Endothelial cell of umbilical vein (primary cell): ENCODE measurements at regions not wholly inside any gene's neighbourhood (a gene's known extent, or its start where the extent isn't known, plus 50 kb on each side); places are given as distances from the start of the nearest gene placed in this dataset.

Source experiments
- BruUV-seq: library from RNA; stranded (reverse); fragments of 400-500 nt; replicated peaks from 2 replicates; lab custom pipeline; 2021; lab: Mats Ljungman, UMichigan
- CTCF ChIA-PET: fragments of 300-600, 350-600 bp; sonication (Branson Sonifier 250); formaldehyde crosslinking; loops from one replicate; lab custom pipeline; 2021; ENCODE audit warnings: antibody characterized with exemption, inconsistent platforms; lab: Charles Lee
- POLR2A ChIA-PET: fragments of 300-600, 350-600 bp; sonication (Branson Sonifier 250); formaldehyde crosslinking; loops from one replicate; lab custom pipeline; 2021; ENCODE audit warnings: antibody characterized with exemption, inconsistent platforms; lab: Charles Lee
- DNase-seq: peaks from one replicate; pipeline ENCODE4 v3.0.0-alpha.2; 2011; ENCODE audit warnings: low read depth, low spot score
- FAIRE-seq: peaks from 2 replicates; lab custom pipeline; 2011; peaks lifted over from hg19 to GRCh38; lab: Jason Lieb, UNC
- H2AFZ ChIP-seq: 2 replicates; pipeline ENCODE4 v1.6.0; 2012; ENCODE audit warnings: low read depth, low read length, control low read depth, inconsistent platforms
- H3K27ac ChIP-seq: 2 replicates; pipeline ENCODE4 v1.5.1; 2011; ENCODE audit warnings: low read depth, mild to moderate bottlenecking, control low read depth, low read length, moderate library complexity; ENCODE audit not compliant: insufficient read depth
- H3K27me3 ChIP-seq, 2 experiments: 2 replicates each; pipeline versions ENCODE4 v1.6.0 to v1.6.1; 2011; ENCODE audit warnings: low read length in 2 of 2, mixed read lengths in 1 of 2; ENCODE audit not compliant: control insufficient read depth in 2 of 2, insufficient read depth in 2 of 2
- H3K36me3 ChIP-seq, 2 experiments: 2 replicates in 1 of 2; 3 replicates in 1 of 2; pipeline ENCODE4 v1.5.1; 2011; ENCODE audit warnings: low read length in 2 of 2, mild to moderate bottlenecking in 1 of 2, moderate library complexity in 1 of 2; ENCODE audit not compliant: control insufficient read depth in 2 of 2, insufficient read depth in 2 of 2; ENCODE audit errors: extremely low read depth in 1 of 2
- H3K4me1 ChIP-seq: 3 replicates; pipeline ENCODE4 v1.5.1; 2011; ENCODE audit warnings: mild to moderate bottlenecking, low read length; ENCODE audit not compliant: control insufficient read depth, insufficient read depth; ENCODE audit errors: extremely low read depth
- H3K4me2 ChIP-seq: 2 replicates; pipeline ENCODE4 v1.6.1; 2011; ENCODE audit warnings: low read length, control low read depth, mixed read lengths; ENCODE audit not compliant: insufficient read depth
- H3K4me3 ChIP-seq, 3 experiments: fragments of 200-600 bp in 1 of 3; sonication (generic), shearing (Covaris generic) in 1 of 3; replicated peaks in 1 of 3; 2 replicates each; pipeline ENCODE4 v1.5.1; 2011 to 2016; ENCODE audit warnings: control low read depth in 3 of 3, low read length in 3 of 3, mild to moderate bottlenecking in 2 of 3, inconsistent platforms in 1 of 3, low read depth in 1 of 3, moderate library complexity in 1 of 3; ENCODE audit not compliant: insufficient read depth in 1 of 3
- H3K79me2 ChIP-seq: 2 replicates; pipeline ENCODE4 v1.6.0; 2012; ENCODE audit warnings: low read length, inconsistent platforms; ENCODE audit not compliant: control insufficient read depth, insufficient read depth
- H3K9ac ChIP-seq: replicated peaks from 2 replicates; pipeline ENCODE3; 2011; ENCODE audit warnings: low read length, control low read depth; ENCODE audit not compliant: insufficient read depth; ENCODE audit errors: extremely low read depth
- H3K9me1 ChIP-seq: replicated peaks from 3 replicates; pipeline ENCODE4 v1.6.0; 2011; ENCODE audit warnings: mild to moderate bottlenecking, low read length; ENCODE audit not compliant: control insufficient read depth, insufficient read depth; ENCODE audit errors: extremely low read depth
- H3K9me3 ChIP-seq: replicated peaks from 2 replicates; pipeline ENCODE4 v1.5.1; 2012; ENCODE audit warnings: low read length, inconsistent platforms; ENCODE audit not compliant: control insufficient read depth, insufficient read depth
- H4K20me1 ChIP-seq: replicated peaks from 2 replicates; pipeline ENCODE3; 2011; ENCODE audit warnings: mild to moderate bottlenecking, low read length; ENCODE audit not compliant: control insufficient read depth, insufficient read depth; ENCODE audit errors: extremely low read depth
- CTCF ChIP-seq, 2 donors: IDR thresholded peaks; 1 replicate in 1 of 2; 2 replicates in 1 of 2; pipeline ENCODE4 v1.5.1; 2011; ENCODE audit warnings: low read length in 2 of 2, mild to moderate bottlenecking in 2 of 2, moderate library complexity in 2 of 2, control low read depth in 1 of 2, inconsistent platforms in 1 of 2, low read depth in 1 of 2; ENCODE audit not compliant: insufficient read depth in 1 of 2; ENCODE audit errors: extremely low read depth in 1 of 2
- EZH2 ChIP-seq: IDR thresholded peaks from 2 replicates; pipeline ENCODE4 v1.6.1; 2012; ENCODE audit warnings: borderline replicate concordance, low read depth, mild to moderate bottlenecking, moderate library complexity, low read length, inconsistent platforms; ENCODE audit not compliant: severe bottlenecking
- FOS ChIP-seq: IDR thresholded peaks from 2 replicates; pipeline ENCODE4 v1.6.1; 2011; ENCODE audit warnings: mild to moderate bottlenecking, low read length, moderate library complexity, borderline replicate concordance; ENCODE audit not compliant: insufficient read depth
- GATA2 ChIP-seq: IDR thresholded peaks from 2 replicates; pipeline ENCODE4 v1.7.0; 2011; ENCODE audit warnings: low read depth, mild to moderate bottlenecking, moderate library complexity, mixed read lengths, low read length; ENCODE audit not compliant: insufficient read length, insufficient read depth
- JUN ChIP-seq: IDR thresholded peaks from 2 replicates; pipeline ENCODE4 v1.6.1; 2011; ENCODE audit warnings: borderline replicate concordance, low read depth; ENCODE audit not compliant: insufficient read length, insufficient read depth
- MYC ChIP-seq: IDR thresholded peaks from one replicate; pipeline ENCODE4 v1.6.1; 2011; ENCODE audit warnings: mild to moderate bottlenecking, low read depth, low read length
- POLR2A ChIP-seq: IDR thresholded peaks from 2 replicates; pipeline ENCODE4 v1.6.1; 2012; ENCODE audit warnings: low read depth, mild to moderate bottlenecking, control low read depth, low read length
- POLR2AphosphoS5 ChIP-seq: IDR thresholded peaks from 2 replicates; pipeline ENCODE4 v1.6.1; 2012; ENCODE audit warnings: low read depth, mild to moderate bottlenecking, control low read depth, low read length, moderate library complexity; ENCODE audit not compliant: insufficient read depth
- dilution Hi-C: fragments of 300-500 bp; cut with MboI; formaldehyde crosslinking; loops from one replicate; pipeline ENCODE4 v1.15.0; 2019; ENCODE audit warnings: low sequenced_read_pairs; ENCODE audit not compliant: extremely low pct_ligation_motif_present
- intact Hi-C: fragments of 100-400 bp; cut with micrococcal nuclease; formaldehyde crosslinking; loops from one replicate; pipeline ENCODE4 v1.10.0; 2022
- TF ChIP-seq, protein P1 (sequence below): IDR thresholded peaks from 2 replicates; pipeline ENCODE4 v1.6.1; 2011; ENCODE audit not compliant: insufficient read depth, insufficient read length

GRCh38 chr7:16354573-16354972 lies 66.8 kb downstream of the CRPPA start:
- intact Hi-C loops (no loop called here), dilution Hi-C loops (no loop called here)
- ChIA-PET CTCF (interaction anchor here (1.3 kb wide), 1 partner anchor 9 kb away, joined by 3 read pairs; no protein-coding TSS in a partner anchor), POLR2A (no interaction called here)
- H2AFZ ChIP-seq = no peak overlapping the region
- H3K4me3 ChIP-seq = no peak overlapping the region
- H3K27ac ChIP-seq = no peak overlapping the region
- BruUV-seq = no TSS peak
- no peaks in the 10 kb centered on the region for H3K36me3 ChIP-seq
- no peaks in the 10 kb centered on the region for H3K9me1 ChIP-seq
- no peak overlapping the region for H3K9ac ChIP-seq
- H3K79me2 ChIP-seq = no peaks in the 10 kb centered on the region
- FAIRE-seq (no peak), DNase-seq (no peak)
- H3K9me3 ChIP-seq = no peaks in the 10 kb centered on the region
- no peaks in the 10 kb centered on the region for H4K20me1 ChIP-seq
- no peaks in the 10 kb centered on the region for H3K27me3 ChIP-seq
- no peaks in the 10 kb centered on the region for H3K4me1 ChIP-seq
- no peak overlapping the region for H3K4me2 ChIP-seq
- no peak for TF ChIP-seq MYC
- TF ChIP-seq POLR2A = no peak
- TF ChIP-seq, protein P1, sequence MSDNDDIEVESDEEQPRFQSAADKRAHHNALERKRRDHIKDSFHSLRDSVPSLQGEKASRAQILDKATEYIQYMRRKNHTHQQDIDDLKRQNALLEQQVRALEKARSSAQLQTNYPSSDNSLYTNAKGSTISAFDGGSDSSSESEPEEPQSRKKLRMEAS = no peak
- TF ChIP-seq EZH2 = no peak
- TF ChIP-seq POLR2AphosphoS5 = no peak
- TF ChIP-seq GATA2 = no peak
- TF ChIP-seq CTCF (IDR thresholded peaks at IDR 0.05; ENCODE audit: extremely low read depth in 1 of 2, insufficient read depth in 1 of 2, low read depth in 1 of 2, low read length in 2 of 2) = no peak
- TF ChIP-seq JUN = no peak
- TF ChIP-seq FOS = no peak
